ENCODE measurements at regions not wholly inside any gene's neighbourhood (a gene's known extent, or its start where the extent isn't known, plus 50 kb on each side); places are given as distances from the start of the nearest gene placed in this dataset.
"Not testable (repeated sequence)": the region's sequence is repeated elsewhere in the genome, so short reads cannot be mapped to it uniquely, and the experiment has no call there.

GRCh38 chr19:30690935-30691818 lies 319.0 kb downstream of the ZNF536 start:
- no peak for DNase-seq

- DNase-seq: no peak
These were observed 318.3 kb downstream of the ZNF536 start for GRCh38 chr19:30690525-30690924.

- no peak for DNase-seq
These were observed 317.3 kb downstream of the ZNF536 start for GRCh38 chr19:30689474-30689873.

GRCh38 chr19:30688696-30689095 lies 316.5 kb downstream of the ZNF536 start:
- DNase-seq: no peak

GRCh38 chr19:30686826-30687566 lies 314.8 kb downstream of the ZNF536 start:
- DNase-seq: no peak

GRCh38 chr19:30686176-30686820 lies 314.1 kb downstream of the ZNF536 start:
- no peak for DNase-seq

GRCh38 chr19:30685426-30686000 lies 313.3 kb downstream of the ZNF536 start:
- DNase-seq: no peak

GRCh38 chr19:30684613-30685012 lies 312.4 kb downstream of the ZNF536 start:
- no peak for DNase-seq

GRCh38 chr19:30682999-30683536 lies 310.9 kb downstream of the ZNF536 start:
- peak; percentile 22 for DNase-seq

- DNase-seq: no peak
These were observed 310.2 kb downstream of the ZNF536 start for GRCh38 chr19:30682146-30682998.

- DNase-seq: no peak
These were observed 309.2 kb downstream of the ZNF536 start for GRCh38 chr19:30681162-30682100.

- not testable (repeated sequence) for DNase-seq
These were observed 308.2 kb downstream of the ZNF536 start for GRCh38 chr19:30680399-30680798.

- no peak for DNase-seq
These were observed 307.6 kb downstream of the ZNF536 start for GRCh38 chr19:30679789-30680188.

- DNase-seq: no peak
These were observed 307.0 kb downstream of the ZNF536 start for GRCh38 chr19:30679153-30679702.

- no peak for DNase-seq
These were observed 306.0 kb downstream of the ZNF536 start for GRCh38 chr19:30678168-30678567.

- DNase-seq: no peak
These were observed 305.5 kb downstream of the ZNF536 start for GRCh38 chr19:30677702-30678101.

GRCh38 chr19:30676990-30677679 lies 305.0 kb downstream of the ZNF536 start:
- DNase-seq: no peak

- no peak for DNase-seq
These were observed 302.9 kb downstream of the ZNF536 start for GRCh38 chr19:30675086-30675485.

- no peak for DNase-seq
These were observed 302.5 kb downstream of the ZNF536 start for GRCh38 chr19:30674656-30675055.

GRCh38 chr19:30673336-30673735 lies 301.2 kb downstream of the ZNF536 start:
- DNase-seq: no peak
